Activated naive CD4-positive, alpha-beta T cell treated with anti-CD3 and anti-CD28 coated beads, Interleukin-2, amount 50 U/mL, for 72 hours (primary cell): ENCODE measurements at regions not wholly inside any gene's neighbourhood (a gene's known extent, or its start where the extent isn't known, plus 50 kb on each side); places are given as distances from the start of the nearest gene placed in this dataset.

Experiments
- ATAC-seq, 2 donors: fragments of 150-1000 bp; cut with Tn5 transposase; 2 replicates each; pipeline ENCODE4 v1.10.0; 2021; ENCODE audit warnings: mild to moderate bottlenecking in 2 of 2, moderate library complexity in 2 of 2
- DNase-seq, 2 donors: peaks; one replicate each; pipeline ENCODE4 v3.0.0; 2021 to 2022; ENCODE audit warnings: low spot score in 2 of 2
- H3K27ac Mint-ChIP-seq, 2 donors: one replicate each; pipeline ENCODE4 v1.8.0; 2022; ENCODE audit warnings: mild to moderate bottlenecking in 2 of 2, mixed read lengths in 2 of 2
- H3K36me3 Mint-ChIP-seq, 2 donors: one replicate each; pipeline ENCODE4 v1.8.0; 2022; ENCODE audit warnings: mixed read lengths in 2 of 2
- H3K9me3 Mint-ChIP-seq, 2 donors: one replicate each; pipeline ENCODE4 v1.8.0; 2022; ENCODE audit warnings: mixed read lengths in 2 of 2

GRCh38 chr1:244173769-244174168 is 122.7 kb downstream of the ZBTB18 start:
- no peak for DNase-seq

GRCh38 chr1:244174922-244175521 is 123.9 kb downstream of the ZBTB18 start:
- ATAC-seq (no peak), DNase-seq (no peak)
- H3K9me3 Mint-ChIP-seq: no peaks in the 10 kb centered on the region
- no peak overlapping the region for H3K27ac Mint-ChIP-seq
- no peaks in the 10 kb centered on the region for H3K36me3 Mint-ChIP-seq

More at GRCh38 chr1:244173769-244174168, 122.7 kb downstream of the ZBTB18 start:
- no peak for ATAC-seq
- no peaks in the 10 kb centered on the region for H3K9me3 Mint-ChIP-seq
- no peak overlapping the region for H3K27ac Mint-ChIP-seq
- H3K36me3 Mint-ChIP-seq: no peaks in the 10 kb centered on the region

GRCh38 chr1:244176201-244176600 is 125.1 kb downstream of the ZBTB18 start:
- DNase-seq: no peak
- no peak for ATAC-seq
- Mint-ChIP-seq H3K9me3 (no peaks in the 10 kb centered on the region), H3K27ac (no peak overlapping the region), H3K36me3 (no peaks in the 10 kb centered on the region)

- no peak for ATAC-seq
- H3K27ac Mint-ChIP-seq: no peak overlapping the region
- H3K36me3 Mint-ChIP-seq: no peaks in the 10 kb centered on the region
- DNase-seq: no peak
- no peaks in the 10 kb centered on the region for H3K9me3 Mint-ChIP-seq
Observed at GRCh38 chr1:244180256-244180655, 129.2 kb downstream of the ZBTB18 start.

GRCh38 chr1:244181867-244182266 is 130.8 kb downstream of the ZBTB18 start:
- DNase-seq (no peak), ATAC-seq (no peak)
- no peaks in the 10 kb centered on the region for H3K9me3 Mint-ChIP-seq
- no peak overlapping the region for H3K27ac Mint-ChIP-seq
- no peaks in the 10 kb centered on the region for H3K36me3 Mint-ChIP-seq

GRCh38 chr1:244183037-244183436 is 132.0 kb downstream of the ZBTB18 start:
- H3K9me3 Mint-ChIP-seq: no peaks in the 10 kb centered on the region
- DNase-seq (no peak), ATAC-seq (no peak)
- H3K27ac Mint-ChIP-seq: no peak overlapping the region
- H3K36me3 Mint-ChIP-seq: no peaks in the 10 kb centered on the region

GRCh38 chr1:244186372-244186771 is 135.3 kb downstream of the ZBTB18 start:
- ATAC-seq: no peak
- no peak for DNase-seq
- peaks cover 6 to 9% of the 10 kb centered on the region in 2 donors for H3K9me3 Mint-ChIP-seq
- H3K27ac Mint-ChIP-seq: no peak overlapping the region
- H3K36me3 Mint-ChIP-seq: peaks cover 0 to 9% of the 10 kb centered on the region in 2 donors

GRCh38 chr1:244187310-244187709 is 136.2 kb downstream of the ZBTB18 start:
- DNase-seq (no peak), ATAC-seq (no peak)
- Mint-ChIP-seq H3K9me3 (peaks cover 6 to 9% of the 10 kb centered on the region in 2 donors), H3K36me3 (peaks cover 0 to 9% of the 10 kb centered on the region in 2 donors), H3K27ac (no peak overlapping the region)

- peaks cover 0 to 9% of the 10 kb centered on the region in 2 donors for H3K36me3 Mint-ChIP-seq
- peaks cover 6 to 9% of the 10 kb centered on the region in 2 donors for H3K9me3 Mint-ChIP-seq
- ATAC-seq (no peak), DNase-seq (no peak)
- no peak overlapping the region for H3K27ac Mint-ChIP-seq
Observed at GRCh38 chr1:244191581-244191980, 140.5 kb downstream of the ZBTB18 start.

- Mint-ChIP-seq H3K9me3 (peaks cover 6 to 9% of the 10 kb centered on the region in 2 donors), H3K27ac (no peak overlapping the region), H3K36me3 (peaks cover 0 to 9% of the 10 kb centered on the region in 2 donors)
- ATAC-seq (no peak), DNase-seq (no peak)
Observed at GRCh38 chr1:244192325-244192724, 141.2 kb downstream of the ZBTB18 start.

GRCh38 chr1:244196571-244197285 is 145.6 kb downstream of the ZBTB18 start:
- Mint-ChIP-seq H3K27ac (no peak overlapping the region), H3K36me3 (no peaks in the 10 kb centered on the region), H3K9me3 (no peaks in the 10 kb centered on the region)
- DNase-seq (no peak), ATAC-seq (no peak)

GRCh38 chr1:244197851-244198375 is 146.8 kb downstream of the ZBTB18 start:
- no peak for ATAC-seq
- no peak overlapping the region for H3K27ac Mint-ChIP-seq
- H3K9me3 Mint-ChIP-seq: no peaks in the 10 kb centered on the region
- no peaks in the 10 kb centered on the region for H3K36me3 Mint-ChIP-seq
- DNase-seq: no peak

GRCh38 chr1:244199902-244200301 is 148.8 kb downstream of the ZBTB18 start:
- DNase-seq (no peak), ATAC-seq (no peak)
- Mint-ChIP-seq H3K9me3 (no peaks in the 10 kb centered on the region), H3K27ac (no peak overlapping the region), H3K36me3 (no peaks in the 10 kb centered on the region)

GRCh38 chr1:244200596-244200995 is 149.5 kb downstream of the ZBTB18 start:
- H3K9me3 Mint-ChIP-seq: no peaks in the 10 kb centered on the region
- no peaks in the 10 kb centered on the region for H3K36me3 Mint-ChIP-seq
- ATAC-seq (no peak), DNase-seq (no peak)
- H3K27ac Mint-ChIP-seq: no peak overlapping the region

- DNase-seq (no peak), ATAC-seq (no peak)
- no peaks in the 10 kb centered on the region for H3K36me3 Mint-ChIP-seq
- H3K9me3 Mint-ChIP-seq: no peaks in the 10 kb centered on the region
- H3K27ac Mint-ChIP-seq: no peak overlapping the region
Observed at GRCh38 chr1:244201750-244202149, 150.7 kb downstream of the ZBTB18 start.

- ATAC-seq (no peak), DNase-seq (no peak)
- no peak overlapping the region for H3K27ac Mint-ChIP-seq
- no peaks in the 10 kb centered on the region for H3K36me3 Mint-ChIP-seq
- H3K9me3 Mint-ChIP-seq: no peaks in the 10 kb centered on the region
Observed at GRCh38 chr1:244204004-244204403, 152.9 kb downstream of the ZBTB18 start.

GRCh38 chr1:244205171-244205570 is 154.1 kb downstream of the ZBTB18 start:
- Mint-ChIP-seq H3K36me3 (no peaks in the 10 kb centered on the region), H3K9me3 (no peaks in the 10 kb centered on the region), H3K27ac (no peak overlapping the region)
- ATAC-seq (no peak), DNase-seq (no peak)

GRCh38 chr1:244205906-244206305 is 154.8 kb downstream of the ZBTB18 start:
- no peak for DNase-seq
- Mint-ChIP-seq H3K27ac (no peak overlapping the region), H3K36me3 (no peaks in the 10 kb centered on the region), H3K9me3 (no peaks in the 10 kb centered on the region)
- ATAC-seq: no peak
